Left lung (tissue), 4 donors: ENCODE measurements at regions not wholly inside any gene's neighbourhood (a gene's known extent, or its start where the extent isn't known, plus 50 kb on each side); places are given as distances from the start of the nearest gene placed in this dataset.

Source experiments
- ATAC-seq: fragments of 200-7000 bp; cut with Tn5 transposase; one replicate; pipeline ENCODE4 v1.9.1; 2020; ENCODE audit warnings: moderate library complexity
- DNase-seq, 4 donors: peaks; one replicate each; pipeline ENCODE4 v3.0.0-alpha.2; 2013 to 2020
- H3K27ac ChIP-seq, 2 donors: fragments of 200-600 bp; sonication (generic) in 1 of 2; one replicate each; pipeline versions ENCODE4 v1.5.0 to v1.8.0; 2020 to 2021
- H3K27me3 ChIP-seq, 2 donors: fragments of 200-600 bp; sonication (generic) in 1 of 2; one replicate each; pipeline versions ENCODE4 v1.5.0 to v1.8.0; 2020 to 2021
- H3K36me3 ChIP-seq, 2 donors: fragments of 200-600 bp; sonication (generic) in 1 of 2; one replicate each; pipeline versions ENCODE4 v1.5.0 to v1.8.0; 2020 to 2021
- H3K4me1 ChIP-seq, 2 donors: fragments of 200-600 bp; one replicate each; pipeline ENCODE4 v1.8.0; 2021
- H3K4me3 ChIP-seq, 2 donors: fragments of 200-600 bp; sonication (generic) in 1 of 2; one replicate each; pipeline versions ENCODE4 v1.5.0 to v1.8.0; 2020 to 2021; ENCODE audit warnings: mild to moderate bottlenecking in 1 of 2
- H3K9me3 ChIP-seq, 2 donors: fragments of 200-600 bp; sonication (generic) in 1 of 2; one replicate each; pipeline versions ENCODE4 v1.5.0 to v1.8.0; 2020 to 2021
- CTCF ChIP-seq, 2 donors: fragments of 200-600 bp; sonication (generic) in 1 of 2; IDR thresholded peaks; one replicate each; pipeline versions ENCODE4 v1.5.0 to v1.8.0; 2021; ENCODE audit warnings: antibody characterized with exemption in 2 of 2
- intact Hi-C, 2 donors: fragments of 100-400 bp; cut with DNase I; formaldehyde crosslinking; loops; one replicate each; pipeline versions ENCODE4 v1.11.2 to v1.14.2; 2022
- donor health status: DM: no; HTN: yes; CAD: no.
- donor health status: DM: no; HTN: no; CAD: no.

- ATAC-seq: peak; percentile 74
- intact Hi-C loops: no loop called here
- H3K27ac ChIP-seq: no peak overlapping the region
Measured at GRCh38 chr11:95453616-95454171, 222.7 kb upstream of the SESN3 start.

GRCh38 chr11:95451682-95452081, 220.7 kb upstream of the SESN3 start:
- Histone ChIP-seq H3K9me3 (no peaks in the 10 kb centered on the region), H3K27ac (no peak overlapping the region), H3K36me3 (no peaks in the 10 kb centered on the region), H3K4me1 (peaks cover 0 to 3% of the 10 kb centered on the region in 2 donors), H3K27me3 (no peaks in the 10 kb centered on the region), H3K4me3 (no peak overlapping the region)
- intact Hi-C loops: no loop called here
- DNase-seq (no peak), ATAC-seq (no peak)
- TF ChIP-seq CTCF (IDR thresholded peaks at IDR 0.05): no peak

More at GRCh38 chr11:95453616-95454171, 222.7 kb upstream of the SESN3 start:
- no peak overlapping the region for H3K4me3 ChIP-seq
- H3K27me3 ChIP-seq: no peaks in the 10 kb centered on the region
- peaks cover 0 to 3% of the 10 kb centered on the region in 2 donors for H3K4me1 ChIP-seq
- TF ChIP-seq CTCF (IDR thresholded peaks at IDR 0.05): no peak
- no peaks in the 10 kb centered on the region for H3K36me3 ChIP-seq
- no peaks in the 10 kb centered on the region for H3K9me3 ChIP-seq
- DNase-seq: peak in 2 of 4 donors; percentile 23 to 75

- H3K4me1 ChIP-seq: peaks cover 0 to 3% of the 10 kb centered on the region in 2 donors
- ATAC-seq (no peak), DNase-seq (peak in 2 of 4 donors; percentile 33 to 47)
- intact Hi-C loops: no loop called here
- no peak overlapping the region for H3K4me3 ChIP-seq
- no peaks in the 10 kb centered on the region for H3K36me3 ChIP-seq
- no peak for TF ChIP-seq CTCF (IDR thresholded peaks at IDR 0.05)
- no peak overlapping the region for H3K27ac ChIP-seq
- no peaks in the 10 kb centered on the region for H3K27me3 ChIP-seq
- H3K9me3 ChIP-seq: no peaks in the 10 kb centered on the region
Measured at GRCh38 chr11:95451261-95451660, 220.3 kb upstream of the SESN3 start.

GRCh38 chr11:95450547-95451123, 219.6 kb upstream of the SESN3 start:
- ATAC-seq: peak; percentile 34
- Histone ChIP-seq H3K27ac (no peak overlapping the region), H3K27me3 (no peaks in the 10 kb centered on the region), H3K4me1 (peaks cover 0 to 3% of the 10 kb centered on the region in 2 donors), H3K9me3 (no peaks in the 10 kb centered on the region), H3K36me3 (no peaks in the 10 kb centered on the region), H3K4me3 (no peak overlapping the region)
- peak in 2 of 4 donors; percentile 46 to 48 for DNase-seq
- TF ChIP-seq CTCF (IDR thresholded peaks at IDR 0.05): no peak
- intact Hi-C loops: no loop called here

- TF ChIP-seq CTCF (IDR thresholded peaks at IDR 0.05): no peak
- ATAC-seq: no peak
Measured at GRCh38 chr11:95445746-95446333, 214.8 kb upstream of the SESN3 start.

More at GRCh38 chr11:95445746-95446333, 214.8 kb upstream of the SESN3 start:
- intact Hi-C loops: no loop called here
- Histone ChIP-seq H3K9me3 (no peaks in the 10 kb centered on the region), H3K27me3 (no peaks in the 10 kb centered on the region), H3K27ac (no peak overlapping the region), H3K4me1 (no peaks in the 10 kb centered on the region), H3K4me3 (no peak overlapping the region), H3K36me3 (no peaks in the 10 kb centered on the region)
- DNase-seq: peak in 1 of 4 donors; percentile 53
